ENCODE measurements at regions not wholly inside any gene's neighbourhood (a gene's known extent, or its start where the extent isn't known, plus 50 kb on each side); places are given as distances from the start of the nearest gene placed in this dataset.

GRCh38 chr11:96680211-96681018 lies 290.6 kb downstream of the JRKL start:
- TF ChIP-seq MYC (IDR thresholded peaks at IDR 0.05; ENCODE audit: low read depth, low read length) (no peak), JUN (IDR thresholded peaks at IDR 0.05; ENCODE audit: borderline replicate concordance, insufficient read depth, insufficient read length, low read depth) (no peak), EZH2 (IDR thresholded peaks at IDR 0.05; ENCODE audit: borderline replicate concordance, low read depth, low read length, severe bottlenecking) (no peak), MAX (IDR thresholded peaks at IDR 0.05; ENCODE audit: insufficient read depth, insufficient read length) (no peak), POLR2AphosphoS5 (IDR thresholded peaks at IDR 0.05; ENCODE audit: insufficient read depth, low read depth, low read length) (no peak), GATA2 (IDR thresholded peaks at IDR 0.05; ENCODE audit: insufficient read depth, insufficient read length, low read depth, low read length) (no peak), FOS (IDR thresholded peaks at IDR 0.05; ENCODE audit: borderline replicate concordance, insufficient read depth, low read length) (no peak), CTCF (IDR thresholded peaks at IDR 0.05; ENCODE audit: extremely low read depth in 1 of 2, insufficient read depth in 1 of 2, low read depth in 1 of 2, low read length in 2 of 2) (no peak), POLR2A (IDR thresholded peaks at IDR 0.05; ENCODE audit: low read depth, low read length) (no peak)
- Histone ChIP-seq H3K36me3 (ENCODE audit: control insufficient read depth in 2 of 2, extremely low read depth in 1 of 2, insufficient read depth in 2 of 2, low read length in 2 of 2) (no peaks in the 10 kb centered on the region), H4K20me1 (replicated peaks; ENCODE audit: control insufficient read depth, extremely low read depth, insufficient read depth, low read length) (no peaks in the 10 kb centered on the region), H3K9me3 (replicated peaks; ENCODE audit: control insufficient read depth, insufficient read depth, low read length) (no peaks in the 10 kb centered on the region), H2AFZ (ENCODE audit: low read depth, low read length) (no peak overlapping the region), H3K9me1 (replicated peaks; ENCODE audit: control insufficient read depth, extremely low read depth, insufficient read depth, low read length) (no peaks in the 10 kb centered on the region), H3K27ac (ENCODE audit: insufficient read depth, low read depth, low read length) (no peak overlapping the region), H3K79me2 (ENCODE audit: control insufficient read depth, insufficient read depth, low read length) (no peaks in the 10 kb centered on the region), H3K9ac (replicated peaks; ENCODE audit: extremely low read depth, insufficient read depth, low read length) (no peak overlapping the region), H3K4me1 (ENCODE audit: control insufficient read depth, extremely low read depth, insufficient read depth, low read length) (no peaks in the 10 kb centered on the region), H3K27me3 (ENCODE audit: control insufficient read depth in 2 of 2, insufficient read depth in 2 of 2, low read length in 2 of 2) (no peaks in the 10 kb centered on the region), H3K4me3 (replicated peaks in 1 of 3; ENCODE audit: insufficient read depth in 1 of 3, low read depth in 1 of 3, low read length in 3 of 3) (no peak overlapping the region), H3K4me2 (ENCODE audit: insufficient read depth, low read length) (no peak overlapping the region)
- dilution Hi-C loops (cut with MboI; ENCODE audit: extremely low pct_ligation_motif_present, low sequenced_read_pairs), result no loop called here
- BruUV-seq (replicated peaks), result no TSS peak
- FAIRE-seq, result no peak
- CTCF ChIA-PET, result interaction anchor here (0.8 kb wide), 1 partner anchor 217 kb away, joined by 4 read pairs; no protein-coding TSS in a partner anchor
- POLR2A ChIA-PET, result no interaction called here
- DNase-seq (ENCODE audit: low read depth, low spot score), result no peak
- intact Hi-C loops (cut with micrococcal nuclease), result no loop called here

Data from endothelial cell of umbilical vein (primary cell).